ENCODE measurements at regions not wholly inside any gene's neighbourhood (a gene's known extent, or its start where the extent isn't known, plus 50 kb on each side); places are given as distances from the start of the nearest gene placed in this dataset.

DNA sequence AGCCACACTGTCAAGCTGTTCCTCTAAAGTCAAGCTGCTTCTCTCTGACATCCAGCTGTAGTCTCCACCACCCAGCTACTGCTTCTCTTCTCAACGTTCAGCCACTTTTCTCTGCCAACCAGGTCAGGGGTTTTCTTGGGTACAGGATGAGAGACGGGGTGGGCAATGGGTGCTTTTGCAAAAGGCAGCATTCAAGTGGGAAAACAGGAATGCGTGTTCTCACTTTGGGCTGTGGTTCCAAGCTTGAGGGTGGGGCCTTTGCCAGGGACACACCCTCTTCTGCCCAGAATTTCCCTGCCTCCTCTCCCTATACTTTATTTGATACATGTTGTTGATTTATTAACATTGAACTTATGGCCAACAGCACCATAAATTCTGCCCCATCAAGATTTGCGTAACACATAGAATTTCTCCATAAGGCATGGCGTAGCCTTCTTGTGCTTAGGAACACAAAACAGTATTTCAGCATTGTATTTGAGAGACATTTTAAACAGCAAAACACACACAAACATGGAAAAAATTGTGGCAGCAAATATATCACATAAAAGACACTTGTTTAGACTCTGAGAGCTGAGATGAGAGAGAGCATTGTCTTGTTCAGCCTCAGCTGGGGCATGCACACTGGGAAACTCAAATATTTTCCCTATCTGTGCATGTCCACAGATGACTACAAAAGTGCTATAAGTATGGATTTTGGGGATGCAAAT, 392.8 kb downstream of the SLITRK6 start:
- TF ChIP-seq POLR2AphosphoS5 (IDR thresholded peaks at IDR 0.05) (no peak), POLR2A (IDR thresholded peaks at IDR 0.05) (no peak)
- TF ChIP-seq, protein P1, sequence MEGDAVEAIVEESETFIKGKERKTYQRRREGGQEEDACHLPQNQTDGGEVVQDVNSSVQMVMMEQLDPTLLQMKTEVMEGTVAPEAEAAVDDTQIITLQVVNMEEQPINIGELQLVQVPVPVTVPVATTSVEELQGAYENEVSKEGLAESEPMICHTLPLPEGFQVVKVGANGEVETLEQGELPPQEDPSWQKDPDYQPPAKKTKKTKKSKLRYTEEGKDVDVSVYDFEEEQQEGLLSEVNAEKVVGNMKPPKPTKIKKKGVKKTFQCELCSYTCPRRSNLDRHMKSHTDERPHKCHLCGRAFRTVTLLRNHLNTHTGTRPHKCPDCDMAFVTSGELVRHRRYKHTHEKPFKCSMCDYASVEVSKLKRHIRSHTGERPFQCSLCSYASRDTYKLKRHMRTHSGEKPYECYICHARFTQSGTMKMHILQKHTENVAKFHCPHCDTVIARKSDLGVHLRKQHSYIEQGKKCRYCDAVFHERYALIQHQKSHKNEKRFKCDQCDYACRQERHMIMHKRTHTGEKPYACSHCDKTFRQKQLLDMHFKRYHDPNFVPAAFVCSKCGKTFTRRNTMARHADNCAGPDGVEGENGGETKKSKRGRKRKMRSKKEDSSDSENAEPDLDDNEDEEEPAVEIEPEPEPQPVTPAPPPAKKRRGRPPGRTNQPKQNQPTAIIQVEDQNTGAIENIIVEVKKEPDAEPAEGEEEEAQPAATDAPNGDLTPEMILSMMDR (IDR thresholded peaks at IDR 0.05) = no peak
- no peaks in the 10 kb centered on the region for H3K27me3 ChIP-seq
- no peak overlapping the region for H3K4me3 ChIP-seq
- DNase-seq (ENCODE audit: low spot score in 2 of 2) = no peak
- no peaks in the 10 kb centered on the region for H3K36me3 ChIP-seq
- H3K4me1 ChIP-seq = no peaks in the 10 kb centered on the region
- H3K27ac ChIP-seq = no peak overlapping the region
- intact Hi-C loops (cut with DNase I; ENCODE audit: low total_unique reads) = no loop called here
- no peaks in the 10 kb centered on the region for H3K9me3 ChIP-seq

DNA sequence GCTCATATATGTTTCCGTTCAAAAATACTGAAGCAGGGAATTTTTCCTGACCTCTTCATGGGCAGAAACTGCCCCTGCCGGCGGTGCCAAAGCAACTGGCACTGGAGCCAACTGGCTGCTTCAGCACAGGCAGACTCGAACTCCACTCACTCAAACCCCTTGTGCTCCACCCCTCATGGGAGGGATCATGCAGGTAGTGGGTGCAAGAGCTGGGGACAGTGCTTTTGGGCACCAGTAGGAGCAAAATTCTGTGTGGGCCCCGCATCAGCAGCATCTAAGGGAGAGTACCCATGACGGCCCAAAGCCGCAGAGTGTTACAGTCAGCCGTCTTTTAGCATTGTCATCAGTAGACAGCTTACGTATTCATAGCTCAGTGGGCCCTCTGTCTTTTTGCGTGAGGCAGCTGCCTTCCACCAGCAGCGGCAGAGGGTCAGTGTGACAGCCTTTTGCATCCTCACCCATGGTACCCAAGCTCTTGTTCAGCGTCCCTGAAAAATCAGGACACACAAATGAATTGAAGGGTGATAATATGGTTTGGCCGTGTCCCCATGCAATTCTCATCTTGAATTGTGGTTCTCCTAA, 393.8 kb downstream of the SLITRK6 start:
- intact Hi-C loops (cut with DNase I; ENCODE audit: low total_unique reads) = no loop called here
- Histone ChIP-seq H3K27ac (no peak overlapping the region), H3K4me1 (no peaks in the 10 kb centered on the region), H3K27me3 (no peaks in the 10 kb centered on the region), H3K9me3 (no peaks in the 10 kb centered on the region), H3K36me3 (no peaks in the 10 kb centered on the region), H3K4me3 (no peak overlapping the region)
- DNase-seq (ENCODE audit: low spot score in 2 of 2) = no peak
- TF ChIP-seq, protein P1 (IDR thresholded peaks at IDR 0.05) = no peak
- no peak for TF ChIP-seq POLR2A (IDR thresholded peaks at IDR 0.05)
- no peak for TF ChIP-seq POLR2AphosphoS5 (IDR thresholded peaks at IDR 0.05)

DNA sequence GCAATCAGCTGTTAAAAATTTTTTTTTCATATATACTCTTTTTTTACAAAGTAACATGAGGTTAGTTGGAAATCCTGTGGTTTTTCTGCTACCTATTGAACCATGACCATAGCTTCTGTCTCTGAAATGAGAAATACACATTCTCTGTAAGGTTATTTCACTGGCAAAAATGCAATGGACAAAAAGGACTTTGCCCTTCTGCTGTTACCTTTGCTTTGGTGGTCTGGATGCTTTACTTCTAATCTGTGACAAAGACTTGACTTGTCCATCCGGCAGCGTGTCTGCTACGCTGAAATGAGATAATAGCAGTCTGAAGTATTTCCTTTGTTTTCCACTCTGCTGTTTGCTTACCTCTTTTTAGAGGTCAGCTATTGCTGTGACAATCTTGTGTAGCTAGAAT, 412.8 kb downstream of the SLITRK6 start:
- Histone ChIP-seq H3K4me3 (no peak overlapping the region), H3K36me3 (no peaks in the 10 kb centered on the region), H3K4me1 (no peaks in the 10 kb centered on the region), H3K27ac (no peak overlapping the region), H3K9me3 (no peaks in the 10 kb centered on the region), H3K27me3 (no peaks in the 10 kb centered on the region)
- TF ChIP-seq POLR2AphosphoS5 (IDR thresholded peaks at IDR 0.05) (no peak), POLR2A (IDR thresholded peaks at IDR 0.05) (no peak)
- TF ChIP-seq, protein P1 (IDR thresholded peaks at IDR 0.05) = no peak
- intact Hi-C loops (cut with DNase I; ENCODE audit: low total_unique reads) = no loop called here
- DNase-seq (ENCODE audit: low spot score in 2 of 2) = no peak

DNA sequence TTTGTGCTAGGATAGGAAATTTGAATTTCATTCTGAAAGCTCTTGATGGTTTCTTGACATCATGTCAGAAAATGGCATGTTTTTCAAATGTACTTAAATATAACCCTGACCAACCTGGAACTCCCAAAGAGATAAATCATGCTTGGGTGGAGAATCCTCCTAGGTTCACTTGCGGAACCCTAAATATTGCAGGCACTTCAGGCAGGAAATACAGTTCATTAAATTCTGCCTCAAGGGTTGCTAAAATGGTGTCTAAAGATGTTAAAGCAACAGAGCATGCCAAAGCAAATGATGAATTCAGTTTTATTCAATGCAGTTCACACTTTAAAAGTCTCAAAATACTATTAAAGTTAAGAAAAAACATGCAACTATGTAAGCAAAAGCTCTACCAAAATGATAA, 415.9 kb downstream of the SLITRK6 start:
- Histone ChIP-seq H3K27me3 (no peaks in the 10 kb centered on the region), H3K36me3 (no peaks in the 10 kb centered on the region), H3K4me1 (no peaks in the 10 kb centered on the region), H3K4me3 (no peak overlapping the region), H3K9me3 (no peaks in the 10 kb centered on the region), H3K27ac (no peak overlapping the region)
- DNase-seq (ENCODE audit: low spot score in 2 of 2) = no peak
- intact Hi-C loops (cut with DNase I; ENCODE audit: low total_unique reads) = no loop called here
- TF ChIP-seq POLR2A (IDR thresholded peaks at IDR 0.05) (no peak), POLR2AphosphoS5 (IDR thresholded peaks at IDR 0.05) (no peak)
- TF ChIP-seq, protein P1 (IDR thresholded peaks at IDR 0.05) = no peak

DNA sequence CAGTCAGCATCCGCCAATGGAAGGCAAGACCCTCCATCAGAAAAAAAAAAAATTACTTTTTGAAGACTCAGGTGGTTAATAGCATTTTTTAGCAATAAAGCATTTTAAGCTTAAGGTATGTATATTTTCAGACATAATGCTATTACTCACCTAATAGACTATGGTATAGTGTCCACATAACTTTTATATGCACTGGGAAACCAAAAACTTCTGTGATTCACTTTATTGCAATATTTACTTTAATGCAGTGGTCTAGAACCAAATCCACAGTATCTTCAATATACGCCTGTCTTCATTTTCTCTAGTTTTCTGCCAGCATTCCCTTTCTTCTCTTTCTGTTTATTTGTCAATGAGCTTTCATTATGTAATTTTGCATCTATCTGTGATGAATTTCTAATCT, 418.1 kb downstream of the SLITRK6 start:
- Histone ChIP-seq H3K27ac (no peak overlapping the region), H3K27me3 (no peaks in the 10 kb centered on the region), H3K9me3 (no peaks in the 10 kb centered on the region), H3K36me3 (no peaks in the 10 kb centered on the region), H3K4me1 (no peaks in the 10 kb centered on the region), H3K4me3 (no peak overlapping the region)
- TF ChIP-seq, protein P1 (IDR thresholded peaks at IDR 0.05) = no peak
- no peak for TF ChIP-seq POLR2AphosphoS5 (IDR thresholded peaks at IDR 0.05)
- no peak for TF ChIP-seq POLR2A (IDR thresholded peaks at IDR 0.05)
- DNase-seq (ENCODE audit: low spot score in 2 of 2) = no peak
- intact Hi-C loops (cut with DNase I; ENCODE audit: low total_unique reads) = no loop called here

Measured in breast epithelium (tissue), 4 donors.